DMS53 treated with DMSO at 0.1 percent for 48 hours (cell line): ENCODE measurements at regions not wholly inside any gene's neighbourhood (a gene's known extent, or its start where the extent isn't known, plus 50 kb on each side); places are given as distances from the start of the nearest gene placed in this dataset.
A peak's percentile ranks its signal among the peaks of the same experiment; 100 is the strongest.
"Not testable (repeated sequence)": the region's sequence is repeated elsewhere in the genome, so short reads cannot be mapped to it uniquely, and the experiment has no call there.

ENCODE experiments used
- DNase-seq: peaks from one replicate; lab custom pipeline; 2025; ENCODE audit not compliant: unreplicated experiment; lab: John Stamatoyannopoulos, UW

- DNase-seq: no peak
These were observed 311.9 kb downstream of the PLOD2 start for GRCh38 chr3:145849115-145849514.

- DNase-seq: no peak
These were observed 306.5 kb downstream of the PLOD2 start for GRCh38 chr3:145854499-145854898.

GRCh38 chr3:145857956-145858355, 303.0 kb downstream of the PLOD2 start:
- DNase-seq: peak; percentile 27

GRCh38 chr3:145864336-145864735, 296.6 kb downstream of the PLOD2 start:
- no peak for DNase-seq

- no peak for DNase-seq
These were observed 295.5 kb downstream of the PLOD2 start for GRCh38 chr3:145865399-145866018.

GRCh38 chr3:145869958-145870357, 291.0 kb downstream of the PLOD2 start:
- DNase-seq: no peak

GRCh38 chr3:145882436-145882835, 278.5 kb downstream of the PLOD2 start:
- DNase-seq: no peak

GRCh38 chr3:145889730-145890129, 271.3 kb downstream of the PLOD2 start:
- no peak for DNase-seq

- DNase-seq: no peak
These were observed 268.1 kb downstream of the PLOD2 start for GRCh38 chr3:145892869-145893268.

- DNase-seq: no peak
These were observed 267.7 kb downstream of the PLOD2 start for GRCh38 chr3:145893331-145893730.

- DNase-seq: no peak
These were observed 262.5 kb downstream of the PLOD2 start for GRCh38 chr3:145898487-145898886.

GRCh38 chr3:145899241-145899640, 261.7 kb downstream of the PLOD2 start:
- DNase-seq: no peak

GRCh38 chr3:145900056-145900829, 260.7 kb downstream of the PLOD2 start:
- no peak for DNase-seq

- DNase-seq: no peak
These were observed 258.8 kb downstream of the PLOD2 start for GRCh38 chr3:145902166-145902565.

- DNase-seq: no peak
These were observed 257.4 kb downstream of the PLOD2 start for GRCh38 chr3:145903472-145904013.

GRCh38 chr3:145904138-145904537, 256.8 kb downstream of the PLOD2 start:
- DNase-seq: no peak

GRCh38 chr3:145906301-145906700, 254.7 kb downstream of the PLOD2 start:
- no peak for DNase-seq

- DNase-seq: no peak
These were observed 254.2 kb downstream of the PLOD2 start for GRCh38 chr3:145906755-145907154.

GRCh38 chr3:145911016-145911415, 250.0 kb downstream of the PLOD2 start:
- no peak for DNase-seq

- no peak for DNase-seq
These were observed 245.2 kb downstream of the PLOD2 start for GRCh38 chr3:145915787-145916186.

- DNase-seq: not testable (repeated sequence)
These were observed 233.2 kb downstream of the PLOD2 start for GRCh38 chr3:145927736-145928135.

GRCh38 chr3:145936971-145937370, 224.0 kb downstream of the PLOD2 start:
- DNase-seq: no peak
